ENCODE measurements at regions not wholly inside any gene's neighbourhood (a gene's known extent, or its start where the extent isn't known, plus 50 kb on each side); places are given as distances from the start of the nearest gene placed in this dataset.

DNA sequence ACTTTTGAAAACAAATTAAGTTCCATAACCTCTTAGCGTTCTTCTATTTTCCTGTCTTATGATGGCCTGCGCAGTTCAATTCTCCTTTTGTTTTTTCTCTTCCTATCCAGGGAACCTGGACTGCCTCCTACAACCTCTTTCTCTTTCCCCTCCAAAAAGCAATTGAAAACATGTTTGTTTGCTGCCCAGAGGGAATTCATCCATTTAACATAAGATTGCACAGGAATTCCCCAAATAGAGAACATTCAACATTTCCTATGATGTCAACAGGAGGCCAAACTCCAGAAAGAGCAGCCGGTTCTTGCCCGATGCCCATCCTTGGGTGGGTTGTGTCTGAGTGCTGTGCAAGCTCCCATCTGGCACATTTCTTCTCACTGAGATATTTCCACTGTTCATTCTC is 94.2 kb upstream of the NRP1 start:
- Histone ChIP-seq H3K27ac (no peak overlapping the region), H3K27me3 (no peaks in the 10 kb centered on the region), H3K36me3 (no peaks in the 10 kb centered on the region), H3K4me1 (peaks cover 0 to 2% (median 0%) of the 10 kb centered on the region in 10 experiments; a peak in 1 of 20 replicates), H3K4me2 (no peak overlapping the region), H3K4me3 (no peak overlapping the region), H3K9me3 (replicated peaks in 1 of 11) (no peaks in the 10 kb centered on the region), H3K9ac (no peak overlapping the region), H4K20me1 (no peaks in the 10 kb centered on the region)
- TF ChIP-seq Cebpa-rat (IDR thresholded peaks at IDR 0.05): no peak

DNA sequence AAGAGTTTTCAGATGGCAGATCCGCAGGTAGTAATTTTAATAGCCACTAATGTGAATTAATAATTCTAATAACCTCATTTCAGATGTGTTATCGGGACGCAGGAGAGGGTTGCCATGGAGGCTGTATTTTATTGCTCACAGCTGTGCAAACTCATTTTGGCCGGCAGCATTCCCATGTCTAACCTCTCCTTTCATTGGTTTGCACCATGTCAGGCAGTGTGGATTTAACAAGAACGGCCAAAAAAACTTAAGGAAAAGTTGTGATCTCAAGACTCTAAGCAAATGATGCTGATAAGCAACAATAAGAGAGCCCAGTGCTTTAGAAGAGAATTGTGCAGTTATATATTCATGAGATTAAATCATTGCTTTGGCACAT is 88.7 kb upstream of the NRP1 start:
- Histone ChIP-seq H3K4me3 (no peak overlapping the region), H3K36me3 (no peaks in the 10 kb centered on the region), H4K20me1 (no peaks in the 10 kb centered on the region), H3K27me3 (no peaks in the 10 kb centered on the region), H3K4me1 (peaks cover 20 to 43% (median 26%) of the 10 kb centered on the region in 10 experiments), H3K27ac (no peak overlapping the region), H3K9ac (no peak overlapping the region), H3K9me3 (replicated peaks in 1 of 11) (no peaks in the 10 kb centered on the region), H3K4me2 (no peak overlapping the region)
- no peak for TF ChIP-seq Cebpa-rat (IDR thresholded peaks at IDR 0.05)

DNA sequence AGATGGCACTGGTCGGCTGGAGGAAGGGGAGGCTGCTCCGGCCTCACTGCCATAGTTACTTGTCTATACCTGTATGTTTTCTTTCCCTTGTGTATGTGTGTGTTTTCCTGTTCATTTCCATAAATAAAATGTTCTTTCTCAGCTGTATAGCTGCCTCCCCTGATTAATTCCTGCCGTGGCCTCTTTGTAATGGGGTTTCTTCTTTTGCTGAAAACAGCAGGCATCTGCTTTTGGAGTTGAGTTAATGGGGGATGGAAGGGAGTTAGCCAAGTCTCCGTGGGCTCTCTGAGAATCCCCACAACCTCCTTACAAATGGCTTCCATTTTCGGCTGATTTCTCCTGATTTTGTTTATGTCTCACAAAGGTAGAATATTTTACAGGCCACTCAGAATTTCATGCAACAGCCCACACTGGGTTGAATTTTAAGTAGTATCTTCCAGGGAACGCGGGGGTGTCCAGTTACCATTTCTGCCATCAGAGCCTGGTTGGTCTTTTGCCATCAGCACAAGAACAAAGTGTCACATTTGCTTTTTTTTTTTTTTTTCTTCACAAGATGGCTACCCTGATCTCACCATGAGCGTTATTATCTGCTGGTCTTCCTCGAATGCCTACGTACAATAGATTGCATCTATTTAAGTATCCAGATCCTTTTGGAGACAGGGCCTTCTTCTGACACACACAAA is 88.1 kb upstream of the NRP1 start:
- Histone ChIP-seq H3K4me3 (no peak overlapping the region), H4K20me1 (no peaks in the 10 kb centered on the region), H3K27me3 (no peaks in the 10 kb centered on the region), H3K36me3 (no peaks in the 10 kb centered on the region), H3K9me3 (replicated peaks in 1 of 11) (no peaks in the 10 kb centered on the region), H3K27ac (no peak overlapping the region), H3K9ac (no peak overlapping the region), H3K4me2 (peak overlapping the region in 2 of 11 experiments; percentile 58 to 75; a peak in 4 of 22 replicates), H3K4me1 (peaks cover 20 to 48% (median 30%) of the 10 kb centered on the region in 10 experiments)
- no peak for TF ChIP-seq Cebpa-rat (IDR thresholded peaks at IDR 0.05)

DNA sequence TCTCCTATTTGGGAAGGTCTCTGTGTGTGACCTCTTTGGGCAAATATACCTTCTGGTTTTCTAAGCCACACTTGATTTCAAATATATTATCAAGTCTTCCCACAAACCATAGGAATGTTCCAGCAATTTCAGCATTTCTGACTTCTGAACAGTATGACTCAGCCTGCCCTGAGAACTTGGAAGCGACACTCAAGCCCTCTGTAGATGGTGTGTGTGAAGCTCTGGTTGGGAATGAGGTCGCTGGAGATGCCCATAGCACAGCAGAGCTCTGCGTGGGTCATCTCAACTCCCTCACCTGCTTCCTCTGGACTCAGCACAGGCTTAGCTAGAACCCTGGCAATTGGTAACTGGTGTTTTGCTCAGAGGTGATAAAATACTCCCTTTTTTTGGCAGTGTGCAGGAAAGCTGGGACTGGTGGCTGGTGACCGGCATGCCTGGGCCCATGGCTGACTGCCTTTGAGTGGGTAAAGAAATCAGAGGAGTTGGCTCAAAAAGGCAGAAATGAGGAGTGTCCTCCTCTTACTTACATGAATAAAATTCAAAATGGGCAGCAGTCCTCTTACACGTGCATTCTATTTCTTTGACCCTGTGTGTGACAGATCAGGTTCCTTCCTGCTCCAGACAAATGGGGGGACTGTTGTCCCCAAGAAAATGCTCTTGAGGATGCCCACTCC is 87.5 kb upstream of the NRP1 start:
- Histone ChIP-seq H3K9me3 (replicated peaks in 1 of 11) (no peaks in the 10 kb centered on the region), H3K27me3 (no peaks in the 10 kb centered on the region), H3K9ac (no peak overlapping the region), H3K4me2 (peak overlapping the region in 4 of 11 experiments; percentile 11 to 75 (median 42); a peak in 6 of 22 replicates), H3K4me3 (no peak overlapping the region), H3K4me1 (peaks cover 20 to 50% (median 30%) of the 10 kb centered on the region in 10 experiments), H3K27ac (no peak overlapping the region), H3K36me3 (no peaks in the 10 kb centered on the region), H4K20me1 (no peaks in the 10 kb centered on the region)
- no peak for TF ChIP-seq Cebpa-rat (IDR thresholded peaks at IDR 0.05)

DNA sequence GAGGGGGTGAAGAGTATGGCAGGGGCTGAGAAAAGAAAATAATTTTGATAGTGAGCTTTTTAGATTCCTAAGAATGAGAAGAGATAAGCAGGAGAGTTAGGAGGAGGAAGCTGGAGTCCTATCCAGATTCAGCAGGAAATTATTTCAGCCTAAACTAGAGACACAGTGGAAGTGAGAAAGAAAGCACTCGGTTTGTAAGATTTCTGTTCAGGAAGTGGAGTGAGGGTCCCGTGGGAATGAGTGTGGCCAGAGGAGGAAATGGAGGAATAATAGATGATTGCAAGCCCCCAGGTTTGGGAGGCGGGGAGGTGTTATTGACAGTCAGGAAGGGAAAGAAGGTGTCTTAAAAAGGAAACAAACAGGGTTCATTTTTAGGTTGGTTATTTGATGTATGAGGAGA is 84.8 kb upstream of the NRP1 start:
- no peak; a peak in 1 of 22 replicates for TF ChIP-seq Cebpa-rat (IDR thresholded peaks at IDR 0.05)
- peak overlapping the region in 4 of 11 experiments; percentile 7 to 25 (median 17); a peak in 3 of 22 replicates for H3K9ac ChIP-seq
- peak overlapping the region; percentile 64 to 83 (median 76) for H3K4me2 ChIP-seq
- H3K27me3 ChIP-seq: no peaks in the 10 kb centered on the region
- peak overlapping the region; percentile 28 to 65 (median 53); a peak in 21 of 22 replicates for H3K27ac ChIP-seq
- no peaks in the 10 kb centered on the region for H4K20me1 ChIP-seq
- peaks cover 20 to 57% (median 30%) of the 10 kb centered on the region in 10 experiments for H3K4me1 ChIP-seq
- H3K36me3 ChIP-seq: no peaks in the 10 kb centered on the region
- peak overlapping the region in 2 of 10 experiments; percentile 16 to 18; a peak in 4 of 20 replicates for H3K4me3 ChIP-seq
- 0 out of 22 replicates have a peak, but pooled peaks cover 0 to 3% (median 0%) of the 10 kb centered on the region in 11 experiments for H3K9me3 ChIP-seq (replicated peaks in 1 of 11)

DNA sequence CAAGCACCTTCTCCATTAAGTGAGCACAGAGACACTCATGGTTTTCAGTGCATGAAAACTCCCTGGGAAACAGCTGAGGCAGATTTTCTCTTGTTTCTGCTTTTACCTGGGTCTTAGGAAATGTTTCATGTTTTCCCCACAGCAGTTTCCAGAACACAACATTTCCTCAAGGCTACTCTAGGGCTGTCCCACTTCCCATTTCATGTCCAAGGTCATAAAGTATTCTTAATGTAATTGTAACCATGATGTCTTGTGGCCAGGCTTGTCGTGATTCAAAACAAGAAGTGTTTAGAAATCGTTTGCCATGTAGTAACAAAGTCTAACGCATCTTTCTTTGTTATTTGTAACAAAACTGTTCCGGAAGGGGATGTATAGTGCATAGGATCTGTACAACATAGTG is 83.8 kb upstream of the NRP1 start:
- no peaks in the 10 kb centered on the region for H3K27me3 ChIP-seq
- peak overlapping the region in 10 of 11 experiments; percentile 64 to 83 (median 77); a peak in 18 of 22 replicates for H3K4me2 ChIP-seq
- no peak overlapping the region for H3K9ac ChIP-seq
- peak overlapping the region in 3 of 11 experiments; percentile 54 to 65 (median 63); a peak in 1 of 22 replicates for H3K27ac ChIP-seq
- 0 out of 22 replicates have a peak, but pooled peaks cover 0 to 3% (median 0%) of the 10 kb centered on the region in 11 experiments for H3K9me3 ChIP-seq (replicated peaks in 1 of 11)
- no peak for TF ChIP-seq Cebpa-rat (IDR thresholded peaks at IDR 0.05)
- H4K20me1 ChIP-seq: no peaks in the 10 kb centered on the region
- H3K4me3 ChIP-seq: no peak overlapping the region
- no peaks in the 10 kb centered on the region for H3K36me3 ChIP-seq
- peaks cover 20 to 67% (median 35%) of the 10 kb centered on the region in 10 experiments for H3K4me1 ChIP-seq

DNA sequence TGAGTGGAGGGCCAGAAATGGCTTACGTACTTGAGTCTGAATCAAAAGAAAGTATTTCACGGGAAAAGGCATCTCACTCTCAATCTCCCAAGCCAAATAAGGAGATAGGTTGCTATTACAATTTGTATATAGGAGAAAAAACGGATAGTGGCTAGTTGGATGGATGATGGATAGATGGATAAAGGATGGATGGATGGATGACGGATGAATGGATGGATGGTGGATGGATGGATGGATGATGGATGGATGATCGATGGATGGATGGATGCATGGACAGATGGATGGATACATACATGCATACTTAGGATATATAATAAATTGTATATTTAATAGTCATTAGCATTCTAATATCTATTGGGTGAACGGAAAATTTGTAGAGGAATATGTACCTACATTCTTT is 82.2 kb upstream of the NRP1 start:
- no peak overlapping the region for H3K4me3 ChIP-seq
- no peak overlapping the region for H3K9ac ChIP-seq
- no peak for TF ChIP-seq Cebpa-rat (IDR thresholded peaks at IDR 0.05)
- peaks cover 26 to 75% (median 46%) of the 10 kb centered on the region in 10 experiments for H3K4me1 ChIP-seq
- H3K4me2 ChIP-seq: no peak overlapping the region
- H3K36me3 ChIP-seq: no peaks in the 10 kb centered on the region
- no peak overlapping the region for H3K27ac ChIP-seq
- no peaks in the 10 kb centered on the region for H3K27me3 ChIP-seq
- no peaks in the 10 kb centered on the region for H4K20me1 ChIP-seq
- 0 out of 22 replicates have a peak, but pooled peaks cover 0 to 3% (median 0%) of the 10 kb centered on the region in 11 experiments for H3K9me3 ChIP-seq (replicated peaks in 1 of 11)

DNA sequence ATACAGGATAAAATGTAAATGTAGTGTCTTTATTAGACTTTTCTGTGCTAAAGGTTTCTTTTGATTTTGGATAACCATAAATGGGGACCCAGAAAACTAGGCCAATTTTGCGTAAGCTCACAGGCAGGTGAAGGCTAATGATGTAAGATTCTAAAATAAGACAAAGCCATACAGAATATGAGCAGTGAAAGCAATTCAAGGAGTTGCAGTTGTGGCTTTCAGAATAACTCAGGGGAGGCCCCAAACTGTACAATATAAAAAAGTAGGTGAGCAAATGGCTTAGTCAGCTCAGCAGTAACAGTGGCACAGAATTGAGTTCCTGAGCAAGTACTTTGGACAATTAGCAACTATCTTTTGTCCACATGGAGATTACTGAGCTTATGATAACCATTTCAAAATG is 81.7 kb upstream of the NRP1 start:
- H3K27me3 ChIP-seq: no peaks in the 10 kb centered on the region
- no peak overlapping the region for H3K4me3 ChIP-seq
- 0 out of 22 replicates have a peak, but pooled peaks cover 0 to 3% (median 0%) of the 10 kb centered on the region in 11 experiments for H3K9me3 ChIP-seq (replicated peaks in 1 of 11)
- H3K9ac ChIP-seq: no peak overlapping the region
- H3K4me2 ChIP-seq: no peak overlapping the region
- H3K27ac ChIP-seq: no peak overlapping the region
- H3K36me3 ChIP-seq: no peaks in the 10 kb centered on the region
- H3K4me1 ChIP-seq: peaks cover 26 to 74% (median 46%) of the 10 kb centered on the region in 10 experiments
- no peak for TF ChIP-seq Cebpa-rat (IDR thresholded peaks at IDR 0.05)
- H4K20me1 ChIP-seq: no peaks in the 10 kb centered on the region

DNA sequence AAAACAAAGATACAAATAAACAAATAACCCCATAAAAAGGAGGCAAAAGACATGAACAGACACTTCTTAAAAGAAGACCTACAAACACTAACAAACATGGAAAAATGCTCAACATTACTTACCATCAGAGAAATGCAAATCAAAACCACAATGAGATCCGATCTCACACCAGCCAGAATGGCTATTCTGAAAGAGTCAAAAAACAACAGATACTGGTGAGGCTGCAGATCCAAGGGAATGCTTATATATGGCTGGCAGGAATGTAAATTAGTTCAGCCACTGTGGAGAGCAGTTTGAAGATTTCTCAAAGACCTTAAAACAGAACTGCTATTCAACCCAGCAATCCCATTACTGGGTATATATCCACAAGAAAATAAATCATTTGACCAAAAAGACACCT is 80.4 kb upstream of the NRP1 start:
- Histone ChIP-seq H4K20me1 (no peaks in the 10 kb centered on the region), H3K9ac (no peak overlapping the region), H3K27ac (no peak overlapping the region), H3K4me3 (no peak overlapping the region), H3K4me2 (peak overlapping the region in 1 of 11 experiments; percentile 71; a peak in 1 of 22 replicates), H3K27me3 (no peaks in the 10 kb centered on the region), H3K36me3 (no peaks in the 10 kb centered on the region), H3K4me1 (peaks cover 21 to 72% (median 38%) of the 10 kb centered on the region in 10 experiments), H3K9me3 (replicated peaks in 1 of 11) (0 out of 22 replicates have a peak, but pooled peaks cover 0 to 3% (median 0%) of the 10 kb centered on the region in 11 experiments)
- no peak for TF ChIP-seq Cebpa-rat (IDR thresholded peaks at IDR 0.05)

Measured in BLaER1 treated with 17β-estradiol and CSF1 and Interleukin-3, amounts not matched to agents 10 nM and 100 nM (cell line).